ENCODE measurements at regions not wholly inside any gene's neighbourhood (a gene's known extent, or its start where the extent isn't known, plus 50 kb on each side); places are given as distances from the start of the nearest gene placed in this dataset.
"Not testable (repeated sequence)": the region's sequence is repeated elsewhere in the genome, so short reads cannot be mapped to it uniquely, and the experiment has no call there.

DNA sequence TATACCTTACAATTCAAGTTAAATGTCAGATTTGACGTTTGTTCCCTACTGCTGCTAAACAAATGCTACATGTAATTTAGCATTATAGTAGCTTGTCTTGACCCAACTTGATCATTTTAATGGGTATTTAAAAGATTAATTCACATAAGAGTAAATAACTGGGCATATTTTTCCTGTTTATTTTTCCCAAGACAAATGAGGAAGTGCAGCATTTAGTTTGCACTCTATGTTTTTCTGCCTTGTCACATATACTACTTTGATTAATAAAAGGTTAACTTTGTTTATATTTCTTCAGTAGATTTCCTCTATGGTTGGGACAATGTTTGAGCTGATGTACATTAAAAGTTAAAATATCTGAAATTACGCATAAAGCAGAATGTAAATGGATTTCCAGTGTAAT, 641.8 kb downstream of the PRR16 start:
- no peaks in the 10 kb centered on the region for H3K27me3 ChIP-seq (ENCODE audit: insufficient read depth, low read length, poor library complexity)
- H3K4me2 ChIP-seq (ENCODE audit: insufficient read depth, low read length) = no peak overlapping the region
- peaks cover 14% of the 10 kb centered on the region for H3K4me1 ChIP-seq (ENCODE audit: insufficient read depth, low read length)
- H4K20me1 ChIP-seq (ENCODE audit: insufficient read depth, low read length) = no peaks in the 10 kb centered on the region
- no peak for DNase-seq
- no peak overlapping the region for H3K27ac ChIP-seq (ENCODE audit: low read length)
- no peaks in the 10 kb centered on the region for H3K79me2 ChIP-seq (ENCODE audit: insufficient read depth, low read length)
- peaks cover 6% of the 10 kb centered on the region for H3K9me3 ChIP-seq (ENCODE audit: insufficient read depth, low read length, severe bottlenecking)
- ATAC-seq (ENCODE audit: insufficient read depth, low read depth) = no peak
- H3K36me3 ChIP-seq (ENCODE audit: insufficient read depth, low read length) = no peaks in the 10 kb centered on the region
- TF ChIP-seq, protein P1, sequence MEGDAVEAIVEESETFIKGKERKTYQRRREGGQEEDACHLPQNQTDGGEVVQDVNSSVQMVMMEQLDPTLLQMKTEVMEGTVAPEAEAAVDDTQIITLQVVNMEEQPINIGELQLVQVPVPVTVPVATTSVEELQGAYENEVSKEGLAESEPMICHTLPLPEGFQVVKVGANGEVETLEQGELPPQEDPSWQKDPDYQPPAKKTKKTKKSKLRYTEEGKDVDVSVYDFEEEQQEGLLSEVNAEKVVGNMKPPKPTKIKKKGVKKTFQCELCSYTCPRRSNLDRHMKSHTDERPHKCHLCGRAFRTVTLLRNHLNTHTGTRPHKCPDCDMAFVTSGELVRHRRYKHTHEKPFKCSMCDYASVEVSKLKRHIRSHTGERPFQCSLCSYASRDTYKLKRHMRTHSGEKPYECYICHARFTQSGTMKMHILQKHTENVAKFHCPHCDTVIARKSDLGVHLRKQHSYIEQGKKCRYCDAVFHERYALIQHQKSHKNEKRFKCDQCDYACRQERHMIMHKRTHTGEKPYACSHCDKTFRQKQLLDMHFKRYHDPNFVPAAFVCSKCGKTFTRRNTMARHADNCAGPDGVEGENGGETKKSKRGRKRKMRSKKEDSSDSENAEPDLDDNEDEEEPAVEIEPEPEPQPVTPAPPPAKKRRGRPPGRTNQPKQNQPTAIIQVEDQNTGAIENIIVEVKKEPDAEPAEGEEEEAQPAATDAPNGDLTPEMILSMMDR (IDR thresholded peaks at IDR 0.05; ENCODE audit: borderline replicate concordance, extremely low read depth, low read length, poor library complexity, severe bottlenecking) = no peak
- TF ChIP-seq EZH2 (IDR thresholded peaks at IDR 0.05; ENCODE audit: borderline replicate concordance, low read depth, low read length, severe bottlenecking) = no peak
- H2AFZ ChIP-seq (ENCODE audit: low read depth, low read length) = peak overlapping the region; percentile 68; the same call in 1 of the 2 replicates
- H3K9ac ChIP-seq (ENCODE audit: low read depth, low read length) = no peak overlapping the region
- H3K4me3 ChIP-seq (ENCODE audit: low read depth in 1 of 2, low read length in 2 of 2) = no peak overlapping the region

DNA sequence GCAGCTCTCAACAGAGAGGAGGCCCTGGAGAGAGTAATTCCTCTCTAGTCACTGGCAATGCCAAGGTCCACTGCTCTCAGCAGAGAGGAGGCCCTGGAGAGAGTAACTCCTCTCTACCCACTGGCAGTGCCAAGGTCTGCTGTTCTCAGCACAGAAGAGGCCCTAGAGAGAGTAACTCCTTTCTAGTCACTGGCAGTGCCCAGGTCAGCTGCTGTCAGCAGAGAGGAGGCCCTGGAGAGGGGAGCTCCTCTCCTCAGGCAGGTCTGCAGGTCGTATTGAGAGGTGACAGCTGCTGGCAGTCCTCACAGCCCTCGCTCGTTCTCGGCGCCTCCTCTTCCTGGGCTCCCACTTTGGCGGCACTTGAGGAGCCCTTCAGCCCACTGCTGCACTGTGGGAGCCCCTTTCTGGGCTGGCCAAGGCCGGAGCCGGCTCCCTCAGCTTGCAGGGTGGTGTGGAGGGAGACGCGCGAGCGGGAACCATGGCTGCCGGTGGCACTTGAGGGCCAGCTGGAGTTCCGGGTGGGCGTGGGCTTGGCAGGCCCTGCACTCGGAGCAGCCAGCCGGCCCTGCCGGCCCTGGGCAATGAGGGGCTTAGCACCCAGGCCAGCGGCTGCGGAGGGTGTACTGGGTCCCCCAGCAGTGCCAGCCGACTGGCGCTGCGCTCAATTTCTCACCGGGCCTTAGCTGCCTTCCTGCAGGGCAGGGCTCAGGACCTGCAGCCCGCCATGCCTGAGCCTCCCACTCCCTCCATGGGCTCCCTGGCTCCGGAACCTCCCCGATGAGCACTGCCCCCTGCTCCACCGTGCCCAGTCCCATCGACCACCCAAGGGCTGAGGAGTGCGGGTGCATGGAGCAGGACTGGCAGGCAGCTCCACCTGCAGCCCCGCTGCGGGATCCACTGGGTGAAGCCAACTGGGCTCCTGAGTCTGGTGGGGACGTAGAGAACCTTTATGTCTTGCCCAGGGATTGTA, 642.9 kb downstream of the PRR16 start:
- peaks cover 14% of the 10 kb centered on the region for H3K4me1 ChIP-seq (ENCODE audit: insufficient read depth, low read length)
- H4K20me1 ChIP-seq (ENCODE audit: insufficient read depth, low read length); H3K9ac ChIP-seq (ENCODE audit: low read depth, low read length); DNase-seq; H3K36me3 ChIP-seq (ENCODE audit: insufficient read depth, low read length); H3K4me2 ChIP-seq (ENCODE audit: insufficient read depth, low read length); H3K79me2 ChIP-seq (ENCODE audit: insufficient read depth, low read length); H3K27me3 ChIP-seq (ENCODE audit: insufficient read depth, low read length, poor library complexity); H3K9me3 ChIP-seq (ENCODE audit: insufficient read depth, low read length, severe bottlenecking); H3K4me3 ChIP-seq (ENCODE audit: low read depth in 1 of 2, low read length in 2 of 2): not testable (repeated sequence)
- peak; percentile 35; the same call in 1 of the 3 replicates for ATAC-seq (ENCODE audit: insufficient read depth, low read depth)
- peak overlapping the region; percentile 68 for H2AFZ ChIP-seq (ENCODE audit: low read depth, low read length)
- peak overlapping the region; percentile 41 for H3K27ac ChIP-seq (ENCODE audit: low read length)

DNA sequence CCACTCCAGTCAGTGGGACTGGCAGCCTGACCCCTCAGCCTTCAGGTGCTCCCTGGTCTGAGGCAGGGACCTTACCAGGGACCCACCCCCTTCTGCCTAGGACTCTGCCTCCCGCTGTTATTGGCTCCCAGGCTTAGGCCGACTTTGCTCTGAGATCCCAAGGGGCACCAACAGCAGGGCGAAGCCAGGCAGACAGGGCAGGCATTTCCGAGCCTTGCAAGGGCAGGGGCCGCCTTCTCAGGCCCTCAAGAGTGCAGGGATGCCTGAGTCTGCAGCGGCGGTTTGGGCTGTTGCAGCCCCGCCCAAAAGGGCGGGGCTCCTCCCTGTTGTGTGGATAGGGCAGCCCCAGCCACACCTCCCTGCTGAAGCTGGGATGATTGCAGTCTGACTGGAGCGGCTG, 644.6 kb downstream of the PRR16 start:
- Histone ChIP-seq H3K27me3 (ENCODE audit: insufficient read depth, low read length, poor library complexity) (no peaks in the 10 kb centered on the region), H3K36me3 (ENCODE audit: insufficient read depth, low read length) (no peaks in the 10 kb centered on the region), H3K9me3 (ENCODE audit: insufficient read depth, low read length, severe bottlenecking) (peaks cover 6% of the 10 kb centered on the region), H3K27ac (ENCODE audit: low read length) (peak overlapping the region; percentile 40; the same call in 1 of the 2 replicates), H2AFZ (ENCODE audit: low read depth, low read length) (peak overlapping the region; percentile 44; the same call in 1 of the 2 replicates), H3K9ac (ENCODE audit: low read depth, low read length) (no peak overlapping the region), H3K4me3 (ENCODE audit: low read depth in 1 of 2, low read length in 2 of 2) (no peak overlapping the region), H3K79me2 (ENCODE audit: insufficient read depth, low read length) (no peaks in the 10 kb centered on the region), H3K4me2 (ENCODE audit: insufficient read depth, low read length) (no peak overlapping the region), H3K4me1 (ENCODE audit: insufficient read depth, low read length) (peaks cover 14% of the 10 kb centered on the region), H4K20me1 (ENCODE audit: insufficient read depth, low read length) (no peaks in the 10 kb centered on the region)
- DNase-seq = no peak
- ATAC-seq (ENCODE audit: insufficient read depth, low read depth) = peak; percentile 56; the same call in 2 of the 3 replicates
- TF ChIP-seq, protein P1 (IDR thresholded peaks at IDR 0.05; ENCODE audit: borderline replicate concordance, extremely low read depth, low read length, poor library complexity, severe bottlenecking) = no peak
- TF ChIP-seq EZH2 (IDR thresholded peaks at IDR 0.05; ENCODE audit: borderline replicate concordance, low read depth, low read length, severe bottlenecking) = no peak

DNA sequence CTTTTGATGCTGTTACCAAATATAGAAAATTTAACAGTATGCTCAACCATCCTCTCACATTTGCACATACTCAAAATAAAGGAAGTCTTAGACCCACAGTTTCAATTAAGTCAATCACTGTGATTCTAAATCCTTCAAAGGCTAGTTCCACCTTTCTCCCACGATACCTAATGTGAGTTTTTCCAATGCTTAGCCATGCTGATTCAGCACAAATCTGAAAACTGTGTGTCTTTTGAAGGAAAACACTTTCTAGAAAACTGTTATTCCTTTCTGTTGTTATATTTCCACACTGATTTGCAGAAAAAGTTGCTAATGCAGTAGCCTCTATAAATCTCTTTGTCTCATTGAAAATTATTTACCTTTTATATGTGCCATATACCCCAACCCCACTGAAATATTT, 645.7 kb downstream of the PRR16 start:
- no peak overlapping the region for H3K9ac ChIP-seq (ENCODE audit: low read depth, low read length)
- no peak overlapping the region for H3K27ac ChIP-seq (ENCODE audit: low read length)
- H3K36me3 ChIP-seq (ENCODE audit: insufficient read depth, low read length) = no peaks in the 10 kb centered on the region
- peak overlapping the region; percentile 19; the same call in 1 of the 2 replicates for H2AFZ ChIP-seq (ENCODE audit: low read depth, low read length)
- no peak overlapping the region for H3K4me2 ChIP-seq (ENCODE audit: insufficient read depth, low read length)
- no peaks in the 10 kb centered on the region for H4K20me1 ChIP-seq (ENCODE audit: insufficient read depth, low read length)
- DNase-seq = no peak
- TF ChIP-seq, protein P1 (IDR thresholded peaks at IDR 0.05; ENCODE audit: borderline replicate concordance, extremely low read depth, low read length, poor library complexity, severe bottlenecking) = no peak
- no peak for TF ChIP-seq EZH2 (IDR thresholded peaks at IDR 0.05; ENCODE audit: borderline replicate concordance, low read depth, low read length, severe bottlenecking)
- H3K9me3 ChIP-seq (ENCODE audit: insufficient read depth, low read length, severe bottlenecking) = peaks cover 6% of the 10 kb centered on the region
- no peak for ATAC-seq (ENCODE audit: insufficient read depth, low read depth)
- no peaks in the 10 kb centered on the region for H3K27me3 ChIP-seq (ENCODE audit: insufficient read depth, low read length, poor library complexity)
- no peak overlapping the region for H3K4me3 ChIP-seq (ENCODE audit: low read depth in 1 of 2, low read length in 2 of 2)
- H3K4me1 ChIP-seq (ENCODE audit: insufficient read depth, low read length) = peaks cover 14% of the 10 kb centered on the region
- no peaks in the 10 kb centered on the region for H3K79me2 ChIP-seq (ENCODE audit: insufficient read depth, low read length)
